H9 (cell line): ENCODE measurements at regions not wholly inside any gene's neighbourhood (a gene's known extent, or its start where the extent isn't known, plus 50 kb on each side); places are given as distances from the start of the nearest gene placed in this dataset.

Experiments used
- DNase-seq: peaks from one replicate; pipeline ENCODE4 v3.0.0-alpha.2; 2017
- H2AFZ ChIP-seq: one replicate; pipeline ENCODE4 v1.6.1; 2013; ENCODE audit warnings: mild to moderate bottlenecking, low read length, control low read depth, moderate library complexity
- H2AK5ac ChIP-seq: 2 replicates; pipeline ENCODE4 v1.6.1; 2013; ENCODE audit warnings: low read length, control low read depth, mixed read lengths; ENCODE audit not compliant: insufficient read length
- H2BK120ac ChIP-seq: one replicate; pipeline ENCODE4 v1.6.1; 2013; ENCODE audit warnings: low read depth, mild to moderate bottlenecking, low read length, control low read depth, inconsistent platforms; ENCODE audit not compliant: poor library complexity, severe bottlenecking
- H2BK12ac ChIP-seq: 2 replicates; pipeline ENCODE4 v1.6.1; 2013; ENCODE audit warnings: low read length, control low read depth, mixed read lengths, low read depth; ENCODE audit not compliant: insufficient read length
- H2BK15ac ChIP-seq: 2 replicates; pipeline ENCODE4 v1.6.1; 2013; ENCODE audit warnings: low read depth, low read length, control low read depth
- H2BK20ac ChIP-seq: one replicate; pipeline ENCODE4 v1.6.1; 2013; ENCODE audit warnings: low read depth, mild to moderate bottlenecking, low read length, control low read depth, inconsistent platforms; ENCODE audit not compliant: poor library complexity, severe bottlenecking
- H2BK5ac ChIP-seq: 2 replicates; pipeline ENCODE4 v1.6.1; 2013; ENCODE audit warnings: low read length, control low read depth, mixed read lengths; ENCODE audit not compliant: insufficient read length
- H3K14ac ChIP-seq: 2 replicates; pipeline ENCODE4 v1.6.1; 2013; ENCODE audit warnings: low read length, control low read depth; ENCODE audit not compliant: insufficient read depth
- H3K18ac ChIP-seq: 2 replicates; pipeline ENCODE4 v1.6.1; 2013; ENCODE audit warnings: low read depth, mild to moderate bottlenecking, mixed read lengths, low read length, control low read depth; ENCODE audit not compliant: insufficient read length
- H3K23ac ChIP-seq: 2 replicates; pipeline ENCODE4 v1.6.1; 2013; ENCODE audit warnings: low read length, control low read depth, mixed read lengths, low read depth; ENCODE audit not compliant: insufficient read length
- H3K23me2 ChIP-seq: 2 replicates; pipeline ENCODE4 v1.6.1; 2013; ENCODE audit warnings: low read depth, mild to moderate bottlenecking, mixed read lengths, low read length, control low read depth; ENCODE audit not compliant: insufficient read length, poor library complexity, severe bottlenecking
- H3K27ac ChIP-seq: 2 replicates; pipeline ENCODE4 v1.5.1; 2013; ENCODE audit warnings: low read length, control low read depth, mixed read lengths, low read depth; ENCODE audit not compliant: insufficient read length
- H3K27me3 ChIP-seq: 2 replicates; pipeline ENCODE4 v1.6.1; 2013; ENCODE audit warnings: low read length, control low read depth, inconsistent platforms; ENCODE audit not compliant: insufficient read depth
- H3K4ac ChIP-seq: 2 replicates; pipeline ENCODE4 v1.6.1; 2013; ENCODE audit warnings: low read depth, mild to moderate bottlenecking, control low read depth, inconsistent platforms, low read length, moderate library complexity
- H3K4me1 ChIP-seq: 2 replicates; pipeline ENCODE4 v1.6.1; 2013; ENCODE audit warnings: low read length, control low read depth, inconsistent platforms; ENCODE audit not compliant: insufficient read depth
- H3K4me2 ChIP-seq: 2 replicates; pipeline ENCODE4 v1.6.1; 2013; ENCODE audit warnings: low read length, control low read depth, mixed read lengths; ENCODE audit not compliant: insufficient read length, insufficient read depth
- H3K56ac ChIP-seq: 2 replicates; pipeline ENCODE4 v1.6.1; 2013; ENCODE audit warnings: low read depth, mild to moderate bottlenecking, mixed read lengths, low read length, control low read depth; ENCODE audit not compliant: insufficient read length
- H3K79me1 ChIP-seq: 2 replicates; pipeline ENCODE4 v1.6.1; 2013; ENCODE audit warnings: low read depth, mild to moderate bottlenecking, moderate library complexity, low read length, control low read depth, inconsistent platforms; ENCODE audit not compliant: insufficient read depth, poor library complexity, severe bottlenecking
- H3K79me2 ChIP-seq: 2 replicates; pipeline ENCODE4 v1.6.1; 2013; ENCODE audit warnings: low read length, control low read depth, inconsistent platforms; ENCODE audit not compliant: insufficient read depth
- H3K9ac ChIP-seq: 2 replicates; pipeline ENCODE4 v1.6.1; 2013; ENCODE audit warnings: low read length, control low read depth, mixed read lengths; ENCODE audit not compliant: insufficient read length; ENCODE audit errors: extremely low read depth
- H3K9me3 ChIP-seq: one replicate; pipeline ENCODE4 v1.6.1; 2013; ENCODE audit warnings: low read depth, low read length, inconsistent platforms; ENCODE audit not compliant: control insufficient read depth
- H3T11ph ChIP-seq: one replicate; pipeline ENCODE4 v1.6.1; 2013; ENCODE audit warnings: mild to moderate bottlenecking, low read length, control low read depth, inconsistent platforms
- H4K20me1 ChIP-seq: one replicate; pipeline ENCODE4 v1.6.1; 2013; ENCODE audit not compliant: control insufficient read depth, insufficient read length, insufficient read depth
- H4K5ac ChIP-seq: 2 replicates; pipeline ENCODE4 v1.6.1; 2013; ENCODE audit warnings: low read depth, mild to moderate bottlenecking, mixed read lengths, low read length, control low read depth; ENCODE audit not compliant: insufficient read length
- H4K8ac ChIP-seq: replicated peaks from 2 replicates; pipeline ENCODE4 v1.6.1; 2013; ENCODE audit warnings: low read length, control low read depth, mixed read lengths, low read depth; ENCODE audit not compliant: insufficient read length
- H4K91ac ChIP-seq: 2 replicates; pipeline ENCODE4 v1.6.1; 2013; ENCODE audit warnings: low read depth, mild to moderate bottlenecking, moderate library complexity, mixed read lengths, low read length, control low read depth; ENCODE audit not compliant: insufficient read length
- H3K27ac Mint-ChIP-seq, 3 experiments: 2 replicates in 2 of 3; 3 replicates in 1 of 3; pipeline ENCODE4 v1.8.0; 2020 to 2021; ENCODE audit warnings: mixed read lengths in 3 of 3, mild to moderate bottlenecking in 1 of 3, moderate library complexity in 1 of 3
- H3K27me3 Mint-ChIP-seq: 2 replicates; pipeline ENCODE4 v1.8.0; 2021; ENCODE audit warnings: low read depth, mild to moderate bottlenecking, moderate library complexity, mixed read lengths
- H3K36me3 Mint-ChIP-seq, 3 experiments: 2 replicates in 2 of 3; 3 replicates in 1 of 3; pipeline ENCODE4 v1.8.0; 2020 to 2021; ENCODE audit warnings: low read depth in 3 of 3, mixed read lengths in 3 of 3; ENCODE audit not compliant: insufficient read depth in 1 of 3
- H3K4me1 Mint-ChIP-seq, 2 experiments: 2 replicates each; pipeline ENCODE4 v1.8.0; 2020; ENCODE audit warnings: mixed read lengths in 2 of 2
- H3K4me3 Mint-ChIP-seq, 2 experiments: 2 replicates in 1 of 2; 3 replicates in 1 of 2; pipeline ENCODE4 v1.8.0; 2020 to 2021; ENCODE audit warnings: mild to moderate bottlenecking in 2 of 2, mixed read lengths in 2 of 2, moderate library complexity in 1 of 2
- H3K9me3 Mint-ChIP-seq, 2 experiments: 2 replicates in 1 of 2; 3 replicates in 1 of 2; pipeline ENCODE4 v1.8.0; 2020; ENCODE audit warnings: mild to moderate bottlenecking in 2 of 2, mixed read lengths in 2 of 2, moderate library complexity in 1 of 2
- CTCF ChIP-seq: fragments of 200-600 bp; sonication (generic); conservative IDR thresholded peaks from 3 replicates; pipeline ENCODE4 v1.8.0; 2021; ENCODE audit warnings: antibody characterized with exemption, mild to moderate bottlenecking
- WGBS: extraction: QIAGEN DNeasy Blood & Tissue Kit; methylation state at CpG from one replicate; pipeline ENCODE4 v1.1.7; 2013; ENCODE audit warnings: missing lambda C conversion rate, low lambda C conversion rate, mixed read lengths; ENCODE audit not compliant: insufficient read length; ENCODE audit errors: extremely low coverage; 5-methylcytosine and 5-hydroxymethylcytosine counted together

- no peak overlapping the region for H2AK5ac ChIP-seq
- H3K9ac ChIP-seq: no peak overlapping the region
- no peaks in the 10 kb centered on the region for H3K9me3 ChIP-seq
- H3K18ac ChIP-seq: peak overlapping the region; percentile 27
- H3T11ph ChIP-seq: no peak overlapping the region
- H3K79me1 ChIP-seq: no peaks in the 10 kb centered on the region
- DNase-seq: no peak
- no peak overlapping the region for H3K14ac ChIP-seq
- no peak overlapping the region for H4K8ac ChIP-seq
- Mint-ChIP-seq H3K4me3 (peak overlapping the region; percentile 28 to 64; a peak in 3 of 5 replicates), H3K27ac (peak overlapping the region; percentile 89 to 98 (median 98)), H3K36me3 (peaks cover 0 to 4% (median 0%) of the 10 kb centered on the region in 3 experiments; a peak in 1 of 7 replicates), H3K4me1 (peaks cover 54 to 66% of the 10 kb centered on the region in 2 experiments), H3K27me3 (peaks cover 11% of the 10 kb centered on the region), H3K9me3 (no peaks in the 10 kb centered on the region)
- H2BK15ac ChIP-seq: no peak overlapping the region
- H3K79me2 ChIP-seq: no peaks in the 10 kb centered on the region
- peak overlapping the region; percentile 80 for H3K27ac ChIP-seq
- peaks cover 9% of the 10 kb centered on the region for H3K4me1 ChIP-seq
- H3K4me2 ChIP-seq: peak overlapping the region; percentile 44
- no peak overlapping the region for H4K5ac ChIP-seq
- no peaks in the 10 kb centered on the region; the same call in 1 of the 2 replicates for H3K27me3 ChIP-seq
- H3K4ac ChIP-seq: no peak overlapping the region
- no peak overlapping the region for H4K91ac ChIP-seq
- H2AFZ ChIP-seq: no peak overlapping the region
- H3K23ac ChIP-seq: no peak overlapping the region
- no peak overlapping the region for H2BK5ac ChIP-seq
- H3K56ac ChIP-seq: no peak overlapping the region
- no peak overlapping the region for H2BK20ac ChIP-seq
- H2BK120ac ChIP-seq: no peak overlapping the region
- no peak for TF ChIP-seq CTCF
- no peaks in the 10 kb centered on the region for H3K23me2 ChIP-seq
- H2BK12ac ChIP-seq: no peak overlapping the region
- WGBS: no CpG with 5 or more reads among the region's 3 CpGs
- no peaks in the 10 kb centered on the region for H4K20me1 ChIP-seq
Measured at GRCh38 chr16:20175358-20175757, 101.7 kb upstream of the GPR139 start.
